ENCODE measurements at regions not wholly inside any gene's neighbourhood (a gene's known extent, or its start where the extent isn't known, plus 50 kb on each side); places are given as distances from the start of the nearest gene placed in this dataset.
A peak's percentile ranks its signal among the peaks of the same experiment; 100 is the strongest.

DNA sequence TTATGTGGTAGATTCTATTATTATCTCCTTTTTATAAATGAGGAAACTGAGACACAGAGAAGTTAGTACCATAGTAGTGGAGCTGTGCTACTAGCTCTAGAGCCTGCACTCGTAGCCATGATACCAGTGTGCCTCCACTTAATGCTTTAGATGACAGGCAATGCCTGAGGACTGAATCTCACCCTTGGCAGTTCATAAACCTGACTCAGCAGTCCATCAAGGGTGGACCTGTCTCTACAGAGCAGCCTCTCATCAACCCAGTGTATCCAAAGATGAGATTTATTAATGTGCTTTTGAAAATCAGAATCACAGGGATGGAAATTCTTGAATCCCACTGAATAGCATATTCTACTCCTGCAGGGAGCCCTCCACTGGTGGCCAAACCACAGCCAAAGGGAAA lies 483.2 kb upstream of the DIPK2B start:
- Histone ChIP-seq H3K79me1 (ENCODE audit: low read depth in 1 of 2, low read length in 2 of 2) (no peaks in the 10 kb centered on the region), H3K9ac (ENCODE audit: low read depth, low read length) (no peak overlapping the region), H3K23ac (ENCODE audit: low read depth, low read length) (no peak overlapping the region), H3K14ac (replicated peaks; ENCODE audit: low read depth, low read length) (no peak overlapping the region; the same call in 1 of the 2 replicates), H2BK5ac (ENCODE audit: low read depth, low read length, poor library complexity, severe bottlenecking) (no peak overlapping the region), H3K9me3 (ENCODE audit: control insufficient read depth, insufficient read depth, low read length) (no peaks in the 10 kb centered on the region), H4K5ac (ENCODE audit: low read depth, low read length) (no peak overlapping the region), H3K27ac (ENCODE audit: insufficient read depth, low read length) (no peak overlapping the region), H2BK120ac (ENCODE audit: low read depth, low read length) (no peak overlapping the region), H3K4ac (ENCODE audit: low read depth, low read length) (no peak overlapping the region), H4K91ac (ENCODE audit: insufficient read depth, low read depth, low read length) (no peak overlapping the region), H3K36me3 (ENCODE audit: control insufficient read depth, insufficient read depth, low read length) (no peaks in the 10 kb centered on the region), H4K8ac (ENCODE audit: low read depth in 2 of 2, low read length in 2 of 2) (no peak overlapping the region), H2AK5ac (ENCODE audit: low read depth, low read length) (no peak overlapping the region; the same call in 1 of the 2 replicates), H3K9me1 (ENCODE audit: insufficient read depth, low read length) (no peaks in the 10 kb centered on the region), H3K4me3 (ENCODE audit: insufficient read depth, low read depth, low read length) (no peak overlapping the region), H2AFZ (replicated peaks; ENCODE audit: low read length, poor library complexity) (no peak overlapping the region), H3K27me3 (ENCODE audit: control insufficient read depth, insufficient read depth, low read length) (peaks cover 2% of the 10 kb centered on the region; the same call in 1 of the 2 replicates), H2AK9ac (replicated peaks; ENCODE audit: low read depth, low read length, poor library complexity) (no peak overlapping the region), H2BK15ac (ENCODE audit: low read depth, low read length) (no peak overlapping the region; the same call in 2 of the 3 replicates), H2BK20ac (ENCODE audit: low read depth, low read length) (0 out of 2 replicates have a peak overlapping the region, but pooled peaks have one; percentile 32), H3K4me2 (ENCODE audit: low read depth, low read length) (no peak overlapping the region), H3K18ac (ENCODE audit: low read depth, low read length) (no peak overlapping the region), H4K20me1 (ENCODE audit: insufficient read depth, low read length) (no peaks in the 10 kb centered on the region), H3K4me1 (ENCODE audit: control insufficient read depth, insufficient read depth, low read length) (no peaks in the 10 kb centered on the region), H3K56ac (ENCODE audit: extremely low read depth, insufficient read depth, low read length) (no peak overlapping the region)
- POLR2A ChIA-PET (ENCODE audit: unreplicated experiment), result no interaction called here
- dilution Hi-C loops (cut with HindIII; ENCODE audit: low sequenced_read_pairs, unreplicated experiment) (no loop called here), in situ Hi-C loops (cut with MboI; ENCODE audit: low sequenced_read_pairs) (no loop called here), intact Hi-C loops (cut with micrococcal nuclease) (no loop called here)
- no CpG with 5 or more reads among the region's 1 CpG for WGBS, 2 experiments (ENCODE audit: extremely low coverage in 2 of 2, insufficient read length in 1 of 2)
- CTCF ChIA-PET, result no interaction called here
- DNase-seq (no peak), ATAC-seq (ENCODE audit: low read depth) (no peak)
- TF ChIP-seq CHD1 (IDR thresholded peaks at IDR 0.05; ENCODE audit: low read depth, low read length) (no peak), MAFK (IDR thresholded peaks at IDR 0.05; ENCODE audit: low read depth, low read length) (peak; percentile 56; the same call in 1 of the 2 replicates)
- BruUV-seq (replicated peaks), result no TSS peak

Measured in IMR-90 (cell line).